SK-N-SH treated with all-trans-retinoic acid at 6 μM for 48 hours (cell line): ENCODE measurements at regions not wholly inside any gene's neighbourhood (a gene's known extent, or its start where the extent isn't known, plus 50 kb on each side); places are given as distances from the start of the nearest gene placed in this dataset.

Source experiments
- ATAC-seq: fragments of 200-7000 bp; cut with Tn5 transposase; 3 replicates; pipeline ENCODE4 v1.9.1; 2020; ENCODE audit warnings: mild to moderate bottlenecking, moderate library complexity
- BACH2 ChIP-seq: fragments of 250-450 bp; sonication (Bioruptor Pico); IDR thresholded peaks from 2 replicates; pipeline ENCODE4 v1.9.0; 2021; ENCODE audit warnings: mild to moderate bottlenecking, borderline replicate concordance
- CSDC2 ChIP-seq: fragments of 250-450 bp; sonication (Bioruptor Pico); IDR thresholded peaks from 2 replicates; pipeline ENCODE4 v1.5.0; 2020; ENCODE audit warnings: mild to moderate bottlenecking, moderate library complexity
- CSRNP3 ChIP-seq: fragments of 250-450 bp; sonication (Bioruptor Pico); IDR thresholded peaks from 2 replicates; pipeline ENCODE4 v1.5.1; 2021; ENCODE audit warnings: mild to moderate bottlenecking, moderate library complexity
- ESRRG ChIP-seq: fragments of 250-450 bp; sonication (Bioruptor Pico); IDR thresholded peaks from 2 replicates; pipeline ENCODE4 v1.6.1; 2021; ENCODE audit warnings: mild to moderate bottlenecking
- GLIS3 ChIP-seq: fragments of 250-450 bp; sonication (Bioruptor Pico); IDR thresholded peaks from 2 replicates; pipeline ENCODE4 v1.5.0; 2020; ENCODE audit warnings: mild to moderate bottlenecking, moderate library complexity
- ISL1 ChIP-seq: fragments of 250-450 bp; sonication (Bioruptor Pico); IDR thresholded peaks from 2 replicates; pipeline ENCODE4 v2.1.2; 2022; ENCODE audit warnings: mild to moderate bottlenecking, moderate library complexity
- OSR1 ChIP-seq: fragments of 250-450 bp; sonication (Bioruptor Pico); IDR thresholded peaks from 2 replicates; pipeline ENCODE4 v1.8.0; 2022; ENCODE audit warnings: moderate library complexity, mild to moderate bottlenecking, inconsistent platforms
- SNAI2 ChIP-seq: fragments of 250-450 bp; sonication (Bioruptor Pico); IDR thresholded peaks from 2 replicates; pipeline ENCODE4 v1.5.0; 2020; ENCODE audit warnings: mild to moderate bottlenecking, moderate library complexity
- TCF4 ChIP-seq: fragments of 250-450 bp; sonication (Bioruptor Pico); IDR thresholded peaks from 2 replicates; pipeline ENCODE4 v1.8.0; 2021; ENCODE audit warnings: mild to moderate bottlenecking, moderate library complexity, borderline replicate concordance
- TOX ChIP-seq: fragments of 250-450 bp; sonication (Bioruptor Pico); IDR thresholded peaks from 2 replicates; pipeline ENCODE4 v1.8.0; 2021; ENCODE audit warnings: mild to moderate bottlenecking, moderate library complexity, borderline replicate concordance
- TSHZ2 ChIP-seq: fragments of 250-450 bp; sonication (Bioruptor Pico); IDR thresholded peaks from 2 replicates; pipeline ENCODE4 v1.5.0; 2020; ENCODE audit warnings: mild to moderate bottlenecking, moderate library complexity
- ZC3H10 ChIP-seq: fragments of 250-450 bp; sonication (Bioruptor Pico); IDR thresholded peaks from 2 replicates; pipeline ENCODE4 v1.5.1; 2021; ENCODE audit warnings: mild to moderate bottlenecking, moderate library complexity
- ZFP3 ChIP-seq: fragments of 250-450 bp; sonication (Bioruptor Pico); IDR thresholded peaks from 2 replicates; pipeline ENCODE4 v1.5.0; 2020; ENCODE audit warnings: mild to moderate bottlenecking, moderate library complexity
- ZFP30 ChIP-seq: fragments of 450-650 bp; formaldehyde crosslinking; IDR thresholded peaks from 2 replicates; pipeline ENCODE4 v1.5.0; 2022; ENCODE audit warnings: mild to moderate bottlenecking, moderate library complexity
- ZNF565 ChIP-seq: fragments of 450-650 bp; formaldehyde crosslinking; conservative IDR thresholded peaks from 2 replicates; pipeline ENCODE4 v1.5.0; 2020; ENCODE audit warnings: low read depth, mild to moderate bottlenecking, moderate library complexity
- ZNF70 ChIP-seq: fragments of 450-650 bp; formaldehyde crosslinking; IDR thresholded peaks from 2 replicates; pipeline ENCODE4 v1.5.0; 2020; ENCODE audit warnings: mild to moderate bottlenecking, moderate library complexity
- ZNF8 ChIP-seq: fragments of 450-650 bp; formaldehyde crosslinking; IDR thresholded peaks from 2 replicates; pipeline ENCODE4 v1.5.0; 2020; ENCODE audit warnings: mild to moderate bottlenecking, moderate library complexity
- TF ChIP-seq, protein P1 (sequence below): fragments of 250-450 bp; sonication (Bioruptor Pico); IDR thresholded peaks from 2 replicates; pipeline ENCODE4 v1.8.0; 2021; ENCODE audit warnings: low read depth, mild to moderate bottlenecking, moderate library complexity, borderline replicate concordance
- TF ChIP-seq, protein P2 (sequence below): fragments of 250-450 bp; sonication (Bioruptor Pico); IDR thresholded peaks from 2 replicates; pipeline ENCODE4 v1.5.1; 2020; ENCODE audit warnings: low read depth, mild to moderate bottlenecking, moderate library complexity

DNA sequence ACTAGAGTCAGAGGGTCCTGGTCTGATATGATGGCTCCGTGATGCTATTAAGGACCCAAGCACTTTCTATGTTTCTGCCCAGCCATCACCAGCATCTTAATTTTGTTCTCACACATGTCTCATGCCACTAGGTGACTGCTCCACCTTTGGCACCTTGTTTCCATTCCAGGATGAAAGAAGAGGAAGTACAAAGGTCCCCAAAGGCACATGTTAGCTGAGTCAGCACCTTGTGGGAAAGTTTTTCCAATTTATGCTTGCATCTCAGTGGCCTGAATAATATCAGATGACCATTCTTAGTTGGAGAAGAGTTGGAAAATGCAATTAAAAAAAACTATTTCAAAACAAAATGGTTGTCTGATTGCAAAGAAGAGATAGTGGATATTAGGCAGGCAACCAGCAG, 341.0 kb upstream of the NPSR1 start:
- no peak for TF ChIP-seq BACH2 (CRISPR knock-in tag)
- TF ChIP-seq, protein P1, sequence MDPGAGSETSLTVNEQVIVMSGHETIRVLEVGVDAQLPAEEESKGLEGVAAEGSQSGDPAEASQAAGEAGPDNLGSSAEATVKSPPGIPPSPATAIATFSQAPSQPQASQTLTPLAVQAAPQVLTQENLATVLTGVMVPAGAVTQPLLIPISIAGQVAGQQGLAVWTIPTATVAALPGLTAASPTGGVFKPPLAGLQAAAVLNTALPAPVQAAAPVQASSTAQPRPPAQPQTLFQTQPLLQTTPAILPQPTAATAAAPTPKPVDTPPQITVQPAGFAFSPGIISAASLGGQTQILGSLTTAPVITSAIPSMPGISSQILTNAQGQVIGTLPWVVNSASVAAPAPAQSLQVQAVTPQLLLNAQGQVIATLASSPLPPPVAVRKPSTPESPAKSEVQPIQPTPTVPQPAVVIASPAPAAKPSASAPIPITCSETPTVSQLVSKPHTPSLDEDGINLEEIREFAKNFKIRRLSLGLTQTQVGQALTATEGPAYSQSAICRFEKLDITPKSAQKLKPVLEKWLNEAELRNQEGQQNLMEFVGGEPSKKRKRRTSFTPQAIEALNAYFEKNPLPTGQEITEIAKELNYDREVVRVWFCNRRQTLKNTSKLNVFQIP (CRISPR knock-in tag), result no peak
- TF ChIP-seq GLIS3 (CRISPR knock-in tag), result no peak
- TF ChIP-seq, protein P2, sequence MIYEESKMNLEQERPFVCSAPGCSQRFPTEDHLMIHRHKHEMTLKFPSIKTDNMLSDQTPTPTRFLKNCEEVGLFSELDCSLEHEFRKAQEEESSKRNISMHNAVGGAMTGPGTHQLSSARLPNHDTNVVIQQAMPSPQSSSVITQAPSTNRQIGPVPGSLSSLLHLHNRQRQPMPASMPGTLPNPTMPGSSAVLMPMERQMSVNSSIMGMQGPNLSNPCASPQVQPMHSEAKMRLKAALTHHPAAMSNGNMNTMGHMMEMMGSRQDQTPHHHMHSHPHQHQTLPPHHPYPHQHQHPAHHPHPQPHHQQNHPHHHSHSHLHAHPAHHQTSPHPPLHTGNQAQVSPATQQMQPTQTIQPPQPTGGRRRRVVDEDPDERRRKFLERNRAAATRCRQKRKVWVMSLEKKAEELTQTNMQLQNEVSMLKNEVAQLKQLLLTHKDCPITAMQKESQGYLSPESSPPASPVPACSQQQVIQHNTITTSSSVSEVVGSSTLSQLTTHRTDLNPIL (CRISPR knock-in tag), result no peak
- no peak for TF ChIP-seq ZNF70
- no peak for TF ChIP-seq ESRRG
- no peak for TF ChIP-seq TCF4 (CRISPR knock-in tag)
- no peak for TF ChIP-seq ISL1 (CRISPR knock-in tag)
- TF ChIP-seq ZFP30, result no peak
- TF ChIP-seq OSR1 (CRISPR knock-in tag), result no peak
- TF ChIP-seq TSHZ2 (CRISPR knock-in tag), result no peak
- TF ChIP-seq ZNF8 (CRISPR knock-in tag), result no peak
- no peak for TF ChIP-seq CSDC2 (CRISPR knock-in tag)
- no peak for TF ChIP-seq ZFP3 (CRISPR knock-in tag)
- ATAC-seq, result no peak

- ATAC-seq, result no peak
These were observed 337.6 kb upstream of the NPSR1 start for GRCh38 chr7:34320412-34320811.

GRCh38 chr7:34320926-34321661, 336.9 kb upstream of the NPSR1 start:
- TF ChIP-seq SNAI2, result no peak
- peak; percentile 95 for ATAC-seq

More at GRCh38 chr7:34320412-34320811, 337.6 kb upstream of the NPSR1 start:
- no peak for TF ChIP-seq ZFP30
- TF ChIP-seq, protein P2 (CRISPR knock-in tag), result no peak
- no peak for TF ChIP-seq ZFP3 (CRISPR knock-in tag)
- TF ChIP-seq ZNF70, result no peak

- TF ChIP-seq ZNF70, result no peak
- TF ChIP-seq TOX (CRISPR knock-in tag), result no peak
- no peak for TF ChIP-seq CSDC2 (CRISPR knock-in tag)
- TF ChIP-seq OSR1 (CRISPR knock-in tag), result no peak
- TF ChIP-seq ZC3H10, result no peak
- no peak for TF ChIP-seq GLIS3 (CRISPR knock-in tag)
- no peak for TF ChIP-seq BACH2 (CRISPR knock-in tag)
- TF ChIP-seq CSRNP3 (CRISPR knock-in tag), result no peak
- TF ChIP-seq ZNF565, result no peak
- no peak for ATAC-seq
These were observed 335.2 kb upstream of the NPSR1 start for GRCh38 chr7:34322841-34323240.
